PC-9 (cell line): ENCODE measurements at regions not wholly inside any gene's neighbourhood (a gene's known extent, or its start where the extent isn't known, plus 50 kb on each side); places are given as distances from the start of the nearest gene placed in this dataset.

ENCODE experiments used
- BruUV-seq: library from RNA; stranded (reverse); fragments of 400-500 nt; replicated peaks from 2 replicates; lab custom pipeline; 2021; lab: Mats Ljungman, UMichigan
- CTCF ChIA-PET: fragments of 300-600 bp; sonication (Branson Sonifier 250); formaldehyde crosslinking; loops from one replicate; lab custom pipeline; 2022; ENCODE audit warnings: antibody characterized with exemption; lab: Charles Lee
- POLR2A ChIA-PET: fragments of 300-600 bp; sonication (Branson Sonifier 250); formaldehyde crosslinking; loops from one replicate; lab custom pipeline; 2022; ENCODE audit warnings: antibody characterized with exemption; ENCODE audit not compliant: unreplicated experiment; lab: Charles Lee
- DNase-seq, 2 experiments: peaks; one replicate each; pipeline versions ENCODE4 v3.0.0 to v3.0.0-alpha.2; 2015 to 2022; ENCODE audit warnings: mixed read lengths in 1 of 2
- H2AFZ ChIP-seq: fragments of 200-600 bp; sonication (generic); 2 replicates; pipeline ENCODE4 v1.8.1; 2017; ENCODE audit warnings: antibody characterized with exemption
- H3F3A ChIP-seq: fragments of 200-600 bp; sonication (generic); 2 replicates; pipeline ENCODE4 v1.8.1; 2017; ENCODE audit warnings: antibody characterized with exemption, mild to moderate bottlenecking, low read depth; ENCODE audit not compliant: insufficient read depth
- H3K27ac ChIP-seq: fragments of 200-600 bp; sonication (generic); 2 replicates; pipeline ENCODE4 v1.6.1; 2016; ENCODE audit warnings: mixed run types
- H3K27me3 ChIP-seq: fragments of 200-600 bp; sonication (generic); 2 replicates; pipeline ENCODE4 v1.6.1; 2016; ENCODE audit warnings: low read depth, mixed run types; ENCODE audit not compliant: insufficient read depth
- H3K36me3 ChIP-seq: fragments of 200-600 bp; sonication (generic); 2 replicates; pipeline ENCODE4 v1.6.1; 2016; ENCODE audit warnings: low read depth, mixed run types
- H3K4me1 ChIP-seq: fragments of 200-600 bp; sonication (generic); replicated peaks from 2 replicates; pipeline ENCODE4 v1.6.1; 2016; ENCODE audit warnings: mixed run types; ENCODE audit not compliant: insufficient read depth
- H3K4me2 ChIP-seq: fragments of 200-600 bp; sonication (generic); 2 replicates; pipeline ENCODE4 v1.6.1; 2017; ENCODE audit warnings: mixed run types
- H3K4me3 ChIP-seq: fragments of 200-600 bp; sonication (generic); 2 replicates; pipeline ENCODE4 v1.6.1; 2016; ENCODE audit warnings: mixed run types
- H3K79me2 ChIP-seq: fragments of 200-600 bp; sonication (generic); 2 replicates; pipeline ENCODE4 v1.6.1; 2017; ENCODE audit warnings: low read depth, mixed run types
- H3K9me2 ChIP-seq: fragments of 200-600 bp; sonication (generic); 2 replicates; pipeline ENCODE4 v1.8.1; 2017; ENCODE audit warnings: mild to moderate bottlenecking; ENCODE audit not compliant: insufficient read depth
- H3K9me3 ChIP-seq: fragments of 200-600 bp; sonication (generic); 2 replicates; pipeline ENCODE4 v1.8.1; 2016; ENCODE audit warnings: low read depth; ENCODE audit not compliant: insufficient read depth
- H4K20me1 ChIP-seq: fragments of 200-600 bp; sonication (generic); 2 replicates; pipeline ENCODE4 v1.8.1; 2017; ENCODE audit not compliant: insufficient read depth
- EZH2 ChIP-seq: fragments of 200-600 bp; sonication (generic); IDR thresholded peaks from 2 replicates; pipeline ENCODE4 v1.8.0; 2017; ENCODE audit warnings: antibody characterized with exemption, low read depth
- intact Hi-C: fragments of 100-400 bp; cut with micrococcal nuclease; formaldehyde crosslinking; loops from one replicate; pipeline ENCODE4 v1.10.0; 2022; ENCODE audit not compliant: unreplicated experiment
- TF ChIP-seq, protein P1 (sequence below): fragments of 200-600 bp; sonication (generic); conservative IDR thresholded peaks from 2 replicates; pipeline ENCODE4 v1.6.1; 2017; ENCODE audit warnings: mixed run types, antibody characterized with exemption, mild to moderate bottlenecking, moderate library complexity

DNA sequence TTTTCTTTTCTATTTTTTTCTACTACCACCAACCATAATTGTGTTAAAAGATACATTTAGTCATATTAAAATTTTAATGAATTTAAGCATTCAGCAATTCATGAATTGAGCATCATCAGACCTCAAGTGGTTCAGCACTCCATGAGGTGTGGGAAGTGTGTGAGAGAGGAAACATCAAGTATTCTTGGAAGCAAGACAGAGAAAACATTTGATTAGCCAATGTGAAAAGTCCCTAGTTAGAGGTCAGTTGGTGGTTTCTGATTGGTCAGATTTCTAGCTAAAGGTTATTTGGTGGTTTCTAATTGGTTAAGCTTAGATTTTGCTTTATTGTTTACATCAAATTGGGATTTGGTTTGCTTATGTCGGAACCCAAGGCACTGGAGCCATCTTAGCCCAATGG, 134.7 kb downstream of the KLF5 start:
- Histone ChIP-seq H3K9me3 (peaks cover 3% of the 10 kb centered on the region; the same call in 1 of the 2 replicates), H3K27me3 (no peaks in the 10 kb centered on the region), H3K4me3 (no peak overlapping the region), H3K36me3 (no peaks in the 10 kb centered on the region), H3K27ac (peak overlapping the region; percentile 70; the same call in 1 of the 2 replicates), H2AFZ (no peak overlapping the region), H3K4me2 (no peak overlapping the region), H4K20me1 (no peaks in the 10 kb centered on the region), H3F3A (0 out of 2 replicates have a peak, but pooled peaks cover 11% of the 10 kb centered on the region), H3K79me2 (no peaks in the 10 kb centered on the region), H3K4me1 (peaks cover 41% of the 10 kb centered on the region), H3K9me2 (no peaks in the 10 kb centered on the region)
- ChIA-PET CTCF (no interaction called here), POLR2A (no interaction called here)
- intact Hi-C loops = loop anchor here (10.0 kb wide), 2 partner anchors 129 to 349 kb away; no protein-coding TSS in a partner anchor
- TF ChIP-seq, protein P1, sequence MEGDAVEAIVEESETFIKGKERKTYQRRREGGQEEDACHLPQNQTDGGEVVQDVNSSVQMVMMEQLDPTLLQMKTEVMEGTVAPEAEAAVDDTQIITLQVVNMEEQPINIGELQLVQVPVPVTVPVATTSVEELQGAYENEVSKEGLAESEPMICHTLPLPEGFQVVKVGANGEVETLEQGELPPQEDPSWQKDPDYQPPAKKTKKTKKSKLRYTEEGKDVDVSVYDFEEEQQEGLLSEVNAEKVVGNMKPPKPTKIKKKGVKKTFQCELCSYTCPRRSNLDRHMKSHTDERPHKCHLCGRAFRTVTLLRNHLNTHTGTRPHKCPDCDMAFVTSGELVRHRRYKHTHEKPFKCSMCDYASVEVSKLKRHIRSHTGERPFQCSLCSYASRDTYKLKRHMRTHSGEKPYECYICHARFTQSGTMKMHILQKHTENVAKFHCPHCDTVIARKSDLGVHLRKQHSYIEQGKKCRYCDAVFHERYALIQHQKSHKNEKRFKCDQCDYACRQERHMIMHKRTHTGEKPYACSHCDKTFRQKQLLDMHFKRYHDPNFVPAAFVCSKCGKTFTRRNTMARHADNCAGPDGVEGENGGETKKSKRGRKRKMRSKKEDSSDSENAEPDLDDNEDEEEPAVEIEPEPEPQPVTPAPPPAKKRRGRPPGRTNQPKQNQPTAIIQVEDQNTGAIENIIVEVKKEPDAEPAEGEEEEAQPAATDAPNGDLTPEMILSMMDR = no peak
- no peak for TF ChIP-seq EZH2
- no TSS peak for BruUV-seq
- no peak for DNase-seq

DNA sequence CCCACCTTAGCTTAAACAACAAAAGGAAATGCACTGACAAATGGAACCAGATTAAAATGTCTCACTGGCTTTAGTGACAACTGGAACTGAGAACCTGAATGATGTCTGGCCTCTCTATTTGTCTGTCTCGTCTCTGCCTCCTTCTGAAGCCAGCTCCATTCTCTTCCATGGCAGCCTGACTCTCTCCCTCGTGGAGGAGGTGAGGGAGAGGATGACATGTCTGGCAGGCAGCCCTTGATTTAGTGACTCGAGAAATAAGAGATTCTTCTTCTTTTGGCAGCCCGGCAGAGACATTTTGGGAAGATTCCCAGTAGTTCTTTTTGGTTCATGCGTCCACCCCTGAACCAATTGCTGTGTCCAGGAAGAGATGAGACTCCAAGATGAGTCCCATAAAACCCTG, 131.7 kb downstream of the KLF5 start:
- H3K4me2 ChIP-seq = no peak overlapping the region
- no peak for DNase-seq
- no peaks in the 10 kb centered on the region for H3K36me3 ChIP-seq
- H4K20me1 ChIP-seq = no peaks in the 10 kb centered on the region
- no TSS peak for BruUV-seq
- H3K27me3 ChIP-seq = no peaks in the 10 kb centered on the region
- H3K27ac ChIP-seq = no peak overlapping the region
- TF ChIP-seq EZH2 = no peak
- TF ChIP-seq, protein P1 = no peak
- H3K9me3 ChIP-seq = peaks cover 3% of the 10 kb centered on the region; the same call in 1 of the 2 replicates
- H2AFZ ChIP-seq = 0 out of 2 replicates have a peak overlapping the region, but pooled peaks have one; percentile 36
- peaks cover 25% of the 10 kb centered on the region; the same call in 1 of the 2 replicates for H3F3A ChIP-seq
- no peak overlapping the region for H3K4me3 ChIP-seq
- ChIA-PET CTCF (interaction anchor here (0.7 kb wide), 1 partner anchor 59 kb away, joined by 3 read pairs; no protein-coding TSS in a partner anchor), POLR2A (interaction anchor here (0.6 kb wide), 1 partner anchor 75 kb away, joined by 5 read pairs; no protein-coding TSS in a partner anchor)
- H3K79me2 ChIP-seq = no peaks in the 10 kb centered on the region
- intact Hi-C loops = loop anchor here (10.0 kb wide), 2 partner anchors 126 to 346 kb away; no protein-coding TSS in a partner anchor
- H3K4me1 ChIP-seq = peaks cover 40% of the 10 kb centered on the region
- H3K9me2 ChIP-seq = no peaks in the 10 kb centered on the region

DNA sequence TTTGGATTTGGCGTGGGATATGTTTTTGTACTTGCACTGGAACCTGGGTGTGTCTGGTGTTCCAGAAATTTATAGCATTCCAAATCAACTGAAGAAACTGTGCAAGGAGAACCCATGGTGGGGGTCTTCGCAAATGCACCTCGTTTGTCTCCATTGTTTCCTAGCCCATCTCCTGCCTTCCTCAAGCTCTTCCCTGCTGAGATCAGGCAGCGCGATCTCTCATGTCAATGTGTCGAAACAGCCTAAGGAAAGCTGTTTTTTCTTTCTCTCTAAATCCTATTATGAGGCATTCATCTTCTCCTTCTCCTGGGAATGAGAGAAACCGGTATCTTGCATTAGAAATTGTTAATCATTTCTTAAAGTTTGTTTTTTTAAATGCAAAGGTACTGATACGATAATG, 131.0 kb downstream of the KLF5 start:
- Histone ChIP-seq H3K4me1 (peaks cover 33% of the 10 kb centered on the region), H3K9me3 (peaks cover 3% of the 10 kb centered on the region; the same call in 1 of the 2 replicates), H3K4me2 (no peak overlapping the region), H3K79me2 (no peaks in the 10 kb centered on the region), H3K36me3 (no peaks in the 10 kb centered on the region), H3K4me3 (no peak overlapping the region), H2AFZ (no peak overlapping the region; the same call in 1 of the 2 replicates), H3K27ac (no peak overlapping the region), H3K27me3 (no peaks in the 10 kb centered on the region), H3K9me2 (no peaks in the 10 kb centered on the region), H3F3A (peaks cover 23% of the 10 kb centered on the region; the same call in 1 of the 2 replicates), H4K20me1 (no peaks in the 10 kb centered on the region)
- BruUV-seq = no TSS peak
- intact Hi-C loops = loop anchor here (10.0 kb wide), 2 partner anchors 125 to 345 kb away; no protein-coding TSS in a partner anchor
- TF ChIP-seq, protein P1 = no peak
- TF ChIP-seq EZH2 = no peak
- CTCF ChIA-PET = interaction anchor here (0.5 kb wide), 1 partner anchor 349 kb away, joined by 12 read pairs; no protein-coding TSS in a partner anchor
- POLR2A ChIA-PET = interaction anchor here (0.6 kb wide), 1 partner anchor 74 kb away, joined by 5 read pairs; no protein-coding TSS in a partner anchor
- DNase-seq = no peak
